ENCODE measurements at regions not wholly inside any gene's neighbourhood (a gene's known extent, or its start where the extent isn't known, plus 50 kb on each side); places are given as distances from the start of the nearest gene placed in this dataset.
A peak's percentile ranks its signal among the peaks of the same experiment; 100 is the strongest.

GRCh38 chr9:78393340-78393739, 96.4 kb downstream of the PSAT1 start:
- H3K4me1 Mint-ChIP-seq (ENCODE audit: low read depth, unreplicated experiment): peaks cover 29% of the 10 kb centered on the region
- TF ChIP-seq CTCF (IDR thresholded peaks at IDR 0.05; ENCODE audit: insufficient read depth, low read depth, low read length): no peak
- TF ChIP-seq EZH2 (IDR thresholded peaks at IDR 0.05; ENCODE audit: insufficient read depth, low read length): no peak
- Histone ChIP-seq H3K27me3 (ENCODE audit: insufficient read depth, low read length) (no peaks in the 10 kb centered on the region), H3K4me1 (ENCODE audit: insufficient read depth, low read length) (no peaks in the 10 kb centered on the region), H3K4me2 (ENCODE audit: low read length) (no peak overlapping the region), H3K36me3 (ENCODE audit: insufficient read depth, low read length) (no peaks in the 10 kb centered on the region), H2AFZ (ENCODE audit: low read depth, low read length) (no peak overlapping the region), H3K4me3 (ENCODE audit: insufficient read depth, low read depth, low read length) (no peak overlapping the region), H3K79me2 (ENCODE audit: insufficient read depth, low read length) (no peaks in the 10 kb centered on the region), H3K27ac (ENCODE audit: low read depth, low read length) (no peak overlapping the region), H3K9me3 (ENCODE audit: insufficient read depth, low read depth, low read length) (peaks cover 7% of the 10 kb centered on the region), H4K20me1 (ENCODE audit: insufficient read depth, low read length) (no peaks in the 10 kb centered on the region), H3K9ac (ENCODE audit: low read length) (no peak overlapping the region)
- H3K27ac Mint-ChIP-seq (ENCODE audit: unreplicated experiment): no peak overlapping the region
- no peak overlapping the region for H3K4me3 Mint-ChIP-seq (ENCODE audit: unreplicated experiment)
- FAIRE-seq (no peak), DNase-seq (ENCODE audit: low read depth) (no peak)
- peaks cover 16% of the 10 kb centered on the region for H3K9me3 Mint-ChIP-seq (ENCODE audit: unreplicated experiment)
- H3K27me3 Mint-ChIP-seq (ENCODE audit: low read depth, unreplicated experiment): no peaks in the 10 kb centered on the region
- peaks cover 3% of the 10 kb centered on the region for H3K36me3 Mint-ChIP-seq (ENCODE audit: low read depth, unreplicated experiment)

GRCh38 chr9:78393932-78394331, 97.0 kb downstream of the PSAT1 start:
- peaks cover 29% of the 10 kb centered on the region for H3K4me1 Mint-ChIP-seq (ENCODE audit: low read depth, unreplicated experiment)
- no peaks in the 10 kb centered on the region for H3K4me1 ChIP-seq (ENCODE audit: insufficient read depth, low read length)
- H3K27me3 Mint-ChIP-seq (ENCODE audit: low read depth, unreplicated experiment): no peaks in the 10 kb centered on the region
- no peaks in the 10 kb centered on the region for H4K20me1 ChIP-seq (ENCODE audit: insufficient read depth, low read length)
- no peak overlapping the region for H3K27ac Mint-ChIP-seq (ENCODE audit: unreplicated experiment)
- H3K36me3 ChIP-seq (ENCODE audit: insufficient read depth, low read length): no peaks in the 10 kb centered on the region
- no peaks in the 10 kb centered on the region for H3K36me3 Mint-ChIP-seq (ENCODE audit: low read depth, unreplicated experiment)
- DNase-seq (ENCODE audit: low read depth) (no peak), FAIRE-seq (no peak)
- H3K9ac ChIP-seq (ENCODE audit: low read length): no peak overlapping the region
- no peak overlapping the region for H3K4me2 ChIP-seq (ENCODE audit: low read length)
- H3K79me2 ChIP-seq (ENCODE audit: insufficient read depth, low read length): no peaks in the 10 kb centered on the region
- no peak overlapping the region for H3K27ac ChIP-seq (ENCODE audit: low read depth, low read length)
- no peak overlapping the region for H2AFZ ChIP-seq (ENCODE audit: low read depth, low read length)
- H3K9me3 Mint-ChIP-seq (ENCODE audit: unreplicated experiment): peaks cover 16% of the 10 kb centered on the region
- no peak overlapping the region for H3K4me3 ChIP-seq (ENCODE audit: insufficient read depth, low read depth, low read length)
- H3K27me3 ChIP-seq (ENCODE audit: insufficient read depth, low read length): no peaks in the 10 kb centered on the region
- no peak overlapping the region for H3K4me3 Mint-ChIP-seq (ENCODE audit: unreplicated experiment)
- H3K9me3 ChIP-seq (ENCODE audit: insufficient read depth, low read depth, low read length): peaks cover 7% of the 10 kb centered on the region
- no peak for TF ChIP-seq EZH2 (IDR thresholded peaks at IDR 0.05; ENCODE audit: insufficient read depth, low read length)

GRCh38 chr9:78396087-78396486, 99.2 kb downstream of the PSAT1 start:
- no peak overlapping the region for H3K27ac ChIP-seq (ENCODE audit: low read depth, low read length)
- no peak for DNase-seq (ENCODE audit: low read depth)
- no peak overlapping the region for H3K9ac ChIP-seq (ENCODE audit: low read length)
- H3K36me3 ChIP-seq (ENCODE audit: insufficient read depth, low read length): no peaks in the 10 kb centered on the region
- H3K27me3 Mint-ChIP-seq (ENCODE audit: low read depth, unreplicated experiment): no peaks in the 10 kb centered on the region
- H3K4me2 ChIP-seq (ENCODE audit: low read length): no peak overlapping the region
- H3K79me2 ChIP-seq (ENCODE audit: insufficient read depth, low read length): no peaks in the 10 kb centered on the region
- peaks cover 7% of the 10 kb centered on the region for H3K9me3 ChIP-seq (ENCODE audit: insufficient read depth, low read depth, low read length)
- no peaks in the 10 kb centered on the region for H4K20me1 ChIP-seq (ENCODE audit: insufficient read depth, low read length)
- H3K27me3 ChIP-seq (ENCODE audit: insufficient read depth, low read length): no peaks in the 10 kb centered on the region
- peaks cover 22% of the 10 kb centered on the region for H3K4me1 Mint-ChIP-seq (ENCODE audit: low read depth, unreplicated experiment)
- H3K4me3 Mint-ChIP-seq (ENCODE audit: unreplicated experiment): no peak overlapping the region
- no peak overlapping the region for H3K4me3 ChIP-seq (ENCODE audit: insufficient read depth, low read depth, low read length)
- no peak for FAIRE-seq
- no peak overlapping the region for H2AFZ ChIP-seq (ENCODE audit: low read depth, low read length)
- no peaks in the 10 kb centered on the region for H3K36me3 Mint-ChIP-seq (ENCODE audit: low read depth, unreplicated experiment)
- H3K27ac Mint-ChIP-seq (ENCODE audit: unreplicated experiment): peak overlapping the region; percentile 5
- H3K9me3 Mint-ChIP-seq (ENCODE audit: unreplicated experiment): peaks cover 16% of the 10 kb centered on the region
- TF ChIP-seq CTCF (IDR thresholded peaks at IDR 0.05; ENCODE audit: insufficient read depth, low read depth, low read length) (no peak), EZH2 (IDR thresholded peaks at IDR 0.05; ENCODE audit: insufficient read depth, low read length) (no peak)
- no peaks in the 10 kb centered on the region for H3K4me1 ChIP-seq (ENCODE audit: insufficient read depth, low read length)

Measured in astrocyte (in vitro differentiated cells and primary cell).